GM21786 (cell line): ENCODE measurements at regions not wholly inside any gene's neighbourhood (a gene's known extent, or its start where the extent isn't known, plus 50 kb on each side); places are given as distances from the start of the nearest gene placed in this dataset.
"Not testable (repeated sequence)": the region's sequence is repeated elsewhere in the genome, so short reads cannot be mapped to it uniquely, and the experiment has no call there.

Source experiments
- ATAC-seq: cut with Tn5 transposase; IDR thresholded peaks from one replicate; pipeline ENCODE4 v1.9.1; 2021; ENCODE audit not compliant: unreplicated experiment

DNA sequence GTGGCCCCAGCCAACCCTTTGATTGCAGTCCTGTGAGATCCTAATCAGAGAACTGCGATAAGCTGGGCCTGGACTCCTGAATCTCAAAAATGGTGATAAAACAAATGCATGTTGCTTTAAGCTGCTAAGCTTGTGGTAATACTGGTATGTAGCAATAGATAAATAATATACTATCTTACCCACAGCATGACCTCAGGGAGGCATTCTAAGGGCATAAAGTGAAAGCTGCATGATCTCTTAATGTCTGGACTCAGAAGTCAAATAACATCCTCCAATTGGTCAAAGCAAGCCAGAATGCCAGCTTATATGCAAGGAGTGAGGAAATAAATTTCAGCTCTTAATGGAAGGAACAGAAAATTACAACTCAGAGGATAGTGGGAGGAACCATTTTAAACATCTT, 246.1 kb downstream of the FSIP2 start:
- no peak for ATAC-seq

DNA sequence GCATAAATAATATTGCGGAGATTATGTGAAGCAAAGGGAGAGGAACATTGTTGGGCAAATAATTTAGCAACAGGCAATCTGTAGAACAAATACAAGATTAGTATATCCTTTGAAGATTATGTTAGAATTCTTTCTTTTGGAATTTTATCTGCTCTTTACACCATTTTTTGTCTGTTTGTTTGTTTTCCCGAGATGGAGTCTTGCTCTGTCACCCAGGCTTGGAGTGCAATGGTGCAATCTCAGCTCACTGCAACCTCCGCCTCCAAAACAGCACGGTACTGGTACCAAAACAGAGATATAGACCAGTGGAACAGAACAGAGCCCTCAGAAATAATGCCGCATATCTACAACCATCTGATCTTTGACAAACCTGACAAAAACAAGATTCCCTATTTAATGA, 250.3 kb downstream of the FSIP2 start:
- ATAC-seq = not testable (repeated sequence)

DNA sequence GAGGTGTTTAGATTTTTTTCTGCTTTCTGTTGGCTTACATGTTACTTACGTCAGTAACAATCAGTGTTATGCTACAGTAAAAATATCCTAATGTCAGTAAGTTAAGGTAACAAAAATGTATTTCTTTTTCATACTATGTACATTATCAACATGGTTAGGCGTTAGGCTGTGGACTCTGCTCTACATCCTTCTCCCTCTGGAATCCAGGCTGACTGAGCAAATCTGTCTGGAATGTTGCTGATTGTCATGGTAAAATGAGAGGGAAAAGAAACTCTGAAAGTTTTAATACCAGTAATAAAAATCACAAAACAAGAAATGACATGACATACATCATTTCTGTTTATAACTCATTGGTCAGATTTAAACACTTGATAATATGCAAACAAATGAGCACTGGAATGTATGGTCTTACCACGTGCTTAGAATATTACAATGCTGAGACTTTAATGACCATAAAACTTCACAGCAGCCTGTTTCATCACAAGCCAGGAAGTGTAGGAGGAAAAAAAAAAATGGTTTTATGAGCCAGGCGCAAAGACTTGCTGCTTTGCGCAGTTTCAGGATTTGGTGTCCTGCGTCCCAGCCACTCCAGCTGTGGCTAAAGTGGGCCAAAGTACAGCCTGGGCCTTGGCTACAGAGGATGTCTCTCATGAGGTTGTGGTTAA, 252.4 kb downstream of the FSIP2 start:
- no peak for ATAC-seq

DNA sequence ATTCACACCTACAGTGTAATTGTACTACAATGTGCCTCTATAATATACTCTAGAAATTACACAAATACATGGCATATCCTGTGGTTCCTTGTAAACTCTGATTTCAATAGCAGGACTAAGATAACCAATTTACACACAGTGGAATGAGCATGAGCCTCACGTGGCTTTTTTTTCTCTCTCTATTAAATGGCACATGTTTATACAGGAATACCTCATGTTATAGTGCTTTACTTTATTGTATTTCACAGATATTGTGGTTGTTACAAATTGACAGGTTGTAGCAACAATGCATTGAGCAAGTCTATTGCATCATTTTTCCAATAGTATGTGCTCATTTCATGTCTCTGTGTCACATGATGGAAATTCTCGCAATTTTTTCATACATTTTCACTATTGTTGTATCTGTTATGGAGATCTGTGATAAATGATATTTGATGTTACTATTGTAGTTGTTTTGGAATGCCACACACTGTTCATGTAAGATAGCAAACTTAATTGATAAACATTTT, 260.0 kb downstream of the FSIP2 start:
- no peak for ATAC-seq

DNA sequence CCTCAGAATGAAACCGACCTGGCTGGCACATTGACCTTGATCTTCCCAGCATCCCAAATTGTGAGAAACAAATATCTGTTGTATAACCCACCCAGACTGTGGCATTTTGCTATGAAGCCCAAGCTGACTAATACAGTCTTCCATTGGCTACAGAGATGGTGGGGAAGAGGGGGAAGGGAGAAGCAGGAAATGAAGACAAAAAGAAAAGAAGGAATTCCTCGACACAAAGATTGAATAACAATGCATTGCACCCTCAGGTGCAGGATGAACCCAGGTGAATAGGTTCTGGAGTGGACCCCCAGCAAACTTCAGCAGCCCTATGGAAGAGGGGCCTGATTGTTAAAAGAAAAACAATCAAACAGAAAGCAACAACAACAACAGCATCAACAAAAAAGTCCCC, 270.7 kb downstream of the FSIP2 start:
- ATAC-seq = no peak

DNA sequence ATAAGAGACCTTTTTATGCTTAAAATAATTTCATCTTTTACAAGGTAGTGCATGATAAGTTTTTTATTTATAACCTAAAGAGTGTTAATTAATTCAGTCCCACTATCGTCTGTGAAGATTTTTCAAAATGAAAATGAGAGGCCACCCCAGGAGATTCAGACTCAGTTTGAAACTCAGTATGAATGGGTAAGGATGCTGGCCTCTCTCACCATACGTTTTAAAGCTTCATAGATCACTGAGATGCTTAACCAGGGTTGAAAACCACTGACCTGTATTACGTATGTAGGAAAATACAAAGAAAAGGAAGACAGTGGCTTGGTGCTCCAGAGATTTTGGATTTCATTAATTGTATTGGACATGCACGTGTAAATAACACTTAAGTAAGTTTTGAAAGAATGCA, 278.7 kb downstream of the FSIP2 start:
- ATAC-seq = no peak

DNA sequence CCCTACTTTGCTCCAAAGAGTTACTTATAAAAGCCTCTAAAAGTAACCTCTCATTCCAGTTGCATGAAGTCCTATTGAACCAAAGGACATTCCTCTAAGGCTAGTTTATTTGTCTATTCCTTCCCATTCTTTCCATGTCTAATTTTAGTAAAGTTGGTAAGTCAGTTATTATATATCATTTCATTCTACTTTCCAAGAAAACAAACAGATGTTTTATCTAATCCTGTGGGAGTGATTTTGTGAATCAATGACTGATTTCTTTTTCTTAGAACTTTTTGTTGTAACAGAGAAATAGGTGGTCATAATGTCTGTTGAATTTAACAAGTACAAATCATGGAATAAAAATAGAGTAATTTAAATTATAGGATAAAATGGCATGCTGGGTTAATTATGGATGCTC, 286.3 kb downstream of the FSIP2 start:
- ATAC-seq = no peak

DNA sequence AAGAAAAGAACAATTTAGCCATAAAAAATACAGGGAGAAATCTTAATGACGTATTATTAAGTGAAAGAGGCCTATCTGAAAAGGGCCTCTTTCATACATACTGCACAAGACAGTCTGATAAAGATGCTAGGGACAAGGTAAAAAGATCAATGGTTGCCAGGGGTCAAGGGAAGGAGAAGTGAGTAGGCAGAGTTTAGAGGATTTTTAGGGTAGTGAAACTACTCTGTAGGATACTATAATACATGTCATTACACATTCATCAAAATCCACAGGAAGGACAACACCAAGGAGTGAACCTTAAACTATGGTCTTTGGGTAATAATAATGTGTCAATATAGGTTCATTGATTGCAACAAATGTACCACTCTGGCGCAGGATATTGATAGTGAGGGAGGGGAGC, 289.3 kb downstream of the FSIP2 start:
- peak; percentile 69 for ATAC-seq

DNA sequence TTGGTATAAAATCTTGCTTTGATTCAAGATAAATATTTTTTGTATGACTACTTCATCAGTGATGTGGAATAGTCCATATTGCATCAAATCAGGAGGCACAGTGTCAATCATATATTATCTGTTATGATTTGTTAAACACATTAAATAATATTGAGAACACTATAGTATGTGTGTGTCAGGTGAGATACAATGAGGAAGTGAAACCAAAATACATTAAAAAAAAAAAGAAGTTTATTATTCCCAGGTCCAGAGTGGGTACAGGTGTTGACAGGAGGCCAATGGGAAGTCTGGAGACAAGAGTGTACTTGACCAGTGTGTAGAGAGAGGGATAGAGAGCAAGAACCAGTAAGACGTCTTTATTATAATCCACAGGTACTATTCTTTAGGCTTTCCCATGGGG, 292.6 kb downstream of the FSIP2 start:
- no peak for ATAC-seq

DNA sequence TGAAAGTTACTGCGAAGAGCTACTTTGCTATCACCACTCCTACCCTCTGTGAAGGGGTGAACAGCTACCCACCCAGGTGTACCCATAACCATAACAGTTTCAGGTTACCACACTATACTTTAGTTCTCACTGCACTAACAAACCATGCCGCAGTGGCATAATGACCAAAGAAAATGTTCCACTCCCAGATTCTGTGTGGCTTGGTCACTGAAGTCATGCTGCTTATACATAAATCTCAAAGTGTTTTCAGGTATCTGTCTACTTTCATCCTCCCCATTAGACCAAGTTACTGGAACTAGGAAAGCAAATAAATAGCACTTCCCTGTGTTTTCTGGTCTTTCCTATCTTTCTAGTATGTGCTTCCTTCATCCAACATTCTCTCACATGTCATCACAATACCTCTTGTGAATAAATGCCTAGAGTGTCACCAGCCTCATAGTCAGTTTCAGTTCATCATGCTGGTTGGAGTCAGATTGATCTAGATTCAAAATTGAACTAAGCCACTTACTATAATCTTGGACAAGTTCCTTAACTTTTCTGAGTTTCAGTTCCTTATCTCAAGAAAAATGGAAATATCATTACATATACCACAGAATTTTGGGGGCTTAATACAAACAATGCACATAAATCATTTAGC, 293.6 kb downstream of the FSIP2 start:
- ATAC-seq = no peak

DNA sequence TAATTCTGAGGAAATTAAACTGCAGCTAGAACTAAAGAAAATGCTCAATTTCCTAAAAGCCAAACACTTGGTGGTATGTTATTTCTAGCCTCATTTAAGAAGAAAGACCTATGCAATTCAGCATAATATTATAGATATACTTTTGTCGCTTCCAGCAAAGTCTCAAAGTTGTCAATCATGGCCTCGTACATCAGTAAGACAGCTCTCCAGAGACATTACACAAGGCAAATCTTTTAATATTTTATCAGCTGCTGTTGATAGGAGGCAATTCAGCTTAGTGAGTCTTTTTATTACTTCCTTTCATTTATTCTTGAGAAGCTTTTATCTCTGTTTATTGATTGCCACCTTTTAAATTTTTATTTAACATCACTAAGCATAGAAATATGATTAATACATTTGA, 294.3 kb downstream of the FSIP2 start:
- ATAC-seq = no peak

DNA sequence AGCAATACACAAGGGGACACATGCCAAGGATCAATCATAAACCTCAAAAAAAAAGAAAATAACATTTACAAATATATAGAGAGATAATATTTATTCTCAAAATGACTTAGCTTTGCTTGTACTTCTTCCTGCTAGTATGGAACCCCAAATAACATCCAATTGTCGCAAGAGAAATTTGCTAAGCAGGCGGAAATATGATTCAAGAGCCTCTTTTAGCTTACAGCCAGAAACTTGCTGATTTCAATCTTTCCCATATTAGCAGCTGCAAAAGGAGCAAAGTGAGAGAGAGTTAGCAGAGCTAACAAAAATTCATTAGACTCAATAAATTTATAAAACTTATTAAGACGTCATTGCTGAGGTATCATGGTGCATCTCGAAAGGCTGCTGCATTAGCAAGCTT, 294.9 kb downstream of the FSIP2 start:
- no peak for ATAC-seq

DNA sequence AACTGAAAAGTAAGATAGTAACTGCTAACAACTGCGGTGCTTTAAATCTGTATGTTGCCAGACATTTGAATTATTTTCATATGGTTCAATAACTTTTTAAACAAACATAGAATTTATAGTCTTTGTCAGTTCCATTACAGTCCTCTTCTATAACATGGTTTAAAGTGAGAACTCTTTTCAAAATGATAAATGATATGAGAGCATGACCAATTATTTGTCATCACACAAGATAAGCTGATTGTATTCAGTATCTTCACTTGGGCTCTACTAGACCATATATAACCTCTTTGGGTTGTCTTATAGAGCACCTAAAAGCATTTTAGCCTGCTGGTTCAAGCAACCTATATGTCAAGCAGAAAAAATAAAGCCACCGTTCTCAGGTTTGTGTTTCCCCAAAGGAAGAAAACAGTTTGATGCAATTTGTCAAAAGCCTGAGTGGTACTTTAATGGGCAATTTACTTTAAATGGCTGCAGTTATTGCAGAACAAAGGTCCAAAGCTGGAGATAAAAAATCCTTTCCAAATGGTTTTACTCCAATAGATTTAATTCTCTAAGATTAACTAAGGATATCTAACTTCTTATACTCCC, 298.4 kb downstream of the FSIP2 start:
- ATAC-seq = no peak

DNA sequence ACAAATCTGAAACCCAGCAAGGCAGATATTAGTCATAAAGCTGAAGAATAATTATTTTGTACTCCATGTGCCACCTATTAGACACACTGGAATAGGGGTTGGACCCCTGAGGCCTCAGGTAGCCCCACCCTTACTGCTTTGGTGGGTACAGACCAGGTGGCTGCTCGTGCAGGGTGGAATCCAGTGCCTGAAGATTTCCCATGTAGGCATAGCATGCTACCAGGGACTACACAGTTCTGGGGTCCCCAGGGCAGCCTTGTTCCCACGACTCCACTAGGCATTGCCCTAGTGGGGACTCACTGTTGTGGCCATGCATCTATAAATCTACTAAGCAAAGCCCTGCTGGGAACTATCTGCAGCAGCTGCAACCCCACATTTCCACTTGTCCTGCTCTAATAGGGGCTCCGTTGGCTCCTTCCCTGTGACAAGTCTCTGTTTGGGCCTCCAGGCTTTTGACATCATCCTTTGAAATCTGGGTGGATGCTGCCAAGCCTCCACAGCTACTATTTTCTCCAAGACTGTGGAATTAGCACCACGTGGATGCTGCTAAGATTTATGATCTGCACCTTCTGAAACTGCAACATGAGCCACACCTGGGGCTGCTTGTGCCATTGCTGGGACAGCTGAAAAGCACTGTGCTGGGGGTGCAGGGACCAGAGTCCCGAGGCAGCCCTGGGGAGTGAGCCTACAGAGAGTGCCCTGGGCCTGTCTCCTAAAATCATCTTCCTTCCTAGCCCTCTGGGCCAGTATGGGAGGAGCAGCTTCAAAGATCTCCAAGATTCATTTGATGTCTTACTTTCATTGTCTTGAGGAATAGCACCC, 303.8 kb downstream of the FSIP2 start:
- no peak for ATAC-seq

DNA sequence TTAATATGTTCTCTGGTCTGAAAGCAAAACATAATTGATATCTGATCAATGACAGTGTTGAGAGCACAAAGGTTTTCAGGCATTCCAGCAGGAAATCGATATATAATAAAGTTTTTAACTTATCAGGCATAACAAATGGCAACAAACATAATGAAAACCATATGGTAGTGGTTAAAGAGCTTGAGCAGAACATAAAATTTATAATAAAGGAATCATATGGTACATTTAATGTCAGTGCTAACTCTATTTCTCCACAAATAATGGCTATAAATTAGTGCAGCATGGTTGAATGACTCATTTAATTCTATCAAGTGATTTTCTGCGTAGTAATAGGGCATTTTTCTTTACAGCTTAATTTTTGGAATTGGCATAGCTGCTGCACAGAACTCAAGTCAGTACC, 306.2 kb downstream of the FSIP2 start:
- no peak for ATAC-seq

DNA sequence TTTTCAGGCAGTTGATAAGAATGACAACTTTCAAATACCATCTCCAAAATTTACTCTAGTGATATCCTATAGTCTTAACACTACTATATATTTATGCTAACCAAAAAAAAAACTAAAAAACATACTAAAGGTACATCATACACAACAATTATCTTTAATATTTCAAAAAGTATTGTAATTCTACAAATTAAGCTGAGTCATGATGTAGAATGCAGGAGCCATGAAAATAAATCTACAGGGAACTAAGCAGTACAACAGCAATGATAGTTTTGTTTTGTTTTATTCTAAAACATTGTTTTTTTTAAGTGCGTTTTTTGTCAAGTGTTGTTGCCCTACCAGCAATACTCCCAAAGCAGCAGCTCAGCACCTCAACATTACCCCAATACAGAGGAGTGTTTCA, 314.3 kb downstream of the FSIP2 start:
- ATAC-seq = no peak

DNA sequence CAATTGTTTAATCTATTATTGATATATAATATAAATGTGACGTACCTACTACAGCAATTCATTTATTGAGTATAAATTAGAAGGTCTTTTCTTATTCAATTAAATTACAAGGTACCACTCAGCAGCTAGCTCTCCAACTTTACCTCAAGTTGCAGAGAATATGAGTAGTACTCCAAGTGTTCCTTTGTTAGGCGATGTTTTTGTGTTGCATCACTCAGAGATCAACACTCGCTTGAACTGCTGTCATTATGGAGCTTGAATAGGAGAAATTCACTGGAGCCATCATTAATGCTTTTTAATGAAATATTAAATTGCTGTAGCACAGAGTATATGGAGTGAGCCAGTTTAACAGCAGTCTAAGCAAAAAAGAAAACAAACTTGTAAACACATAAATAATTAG, 320.0 kb downstream of the FSIP2 start:
- ATAC-seq = no peak

DNA sequence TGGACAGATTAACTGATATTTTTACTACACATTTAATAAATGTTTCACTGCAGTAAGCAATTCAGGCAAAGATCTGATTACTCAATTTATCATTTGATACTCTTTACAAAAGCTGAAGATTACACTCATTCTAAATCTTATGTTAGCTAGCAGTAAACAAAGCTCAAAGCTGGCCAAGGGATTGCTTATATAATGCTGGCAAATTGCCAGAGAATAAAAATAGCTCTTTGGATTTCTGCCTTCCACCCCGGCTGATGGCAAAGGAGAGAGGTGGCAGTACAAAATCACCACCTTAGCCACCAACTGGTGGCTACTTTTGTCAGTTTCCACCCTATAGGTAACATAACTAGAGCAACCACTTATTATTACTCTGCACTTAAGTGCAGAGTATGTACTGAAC, 320.5 kb downstream of the FSIP2 start:
- no peak for ATAC-seq

DNA sequence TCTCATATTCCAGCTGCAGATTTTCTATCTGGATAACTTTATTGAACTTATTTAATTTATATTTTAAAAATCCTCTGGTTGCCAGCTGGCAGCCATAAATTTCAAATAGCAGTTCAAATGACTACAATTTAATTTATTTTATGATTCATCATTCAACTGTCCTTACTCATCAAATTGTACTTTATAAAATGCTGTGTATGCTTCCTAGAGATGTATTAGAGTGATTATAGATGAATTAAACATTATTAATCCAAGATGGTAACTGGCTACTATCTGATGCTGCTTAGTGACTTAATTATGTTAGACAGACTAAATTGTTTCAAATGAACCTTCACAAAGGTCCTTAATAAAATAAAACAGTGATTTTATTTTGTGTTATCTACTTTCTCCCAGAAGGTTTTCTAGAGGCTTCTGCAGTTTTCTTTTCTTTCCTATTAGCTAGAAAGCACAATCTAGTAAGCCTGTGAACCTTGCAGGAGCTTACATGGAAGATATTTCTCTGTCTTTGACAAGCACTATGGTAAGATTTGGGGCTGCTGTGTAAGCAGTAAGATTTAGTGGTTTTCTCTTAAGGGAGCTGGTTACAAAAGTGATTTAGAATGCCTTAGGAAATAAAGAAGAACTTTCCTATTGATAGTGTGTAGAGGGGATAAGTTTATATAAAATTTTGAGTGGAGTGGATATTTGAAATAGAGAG, 322.3 kb downstream of the FSIP2 start:
- ATAC-seq = no peak

DNA sequence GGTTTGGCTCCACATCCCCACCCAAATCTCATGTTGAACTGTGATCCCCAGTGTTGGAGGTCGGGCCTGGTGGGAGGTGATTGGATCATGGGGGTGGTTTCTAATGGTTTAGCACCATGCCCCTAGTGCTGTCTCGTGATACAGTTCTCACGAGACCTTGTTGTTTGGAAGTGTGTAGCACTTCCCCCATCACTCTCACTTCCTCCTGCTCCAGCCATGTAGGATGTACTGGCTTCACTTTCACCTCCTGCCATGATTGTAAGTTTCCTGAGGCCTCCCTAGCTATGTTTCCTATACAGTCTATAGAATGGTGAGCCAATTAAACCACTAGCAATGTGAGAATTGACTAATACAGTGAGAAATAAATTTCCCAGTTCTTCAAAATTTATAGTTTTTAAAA, 325.9 kb downstream of the FSIP2 start:
- ATAC-seq = no peak

DNA sequence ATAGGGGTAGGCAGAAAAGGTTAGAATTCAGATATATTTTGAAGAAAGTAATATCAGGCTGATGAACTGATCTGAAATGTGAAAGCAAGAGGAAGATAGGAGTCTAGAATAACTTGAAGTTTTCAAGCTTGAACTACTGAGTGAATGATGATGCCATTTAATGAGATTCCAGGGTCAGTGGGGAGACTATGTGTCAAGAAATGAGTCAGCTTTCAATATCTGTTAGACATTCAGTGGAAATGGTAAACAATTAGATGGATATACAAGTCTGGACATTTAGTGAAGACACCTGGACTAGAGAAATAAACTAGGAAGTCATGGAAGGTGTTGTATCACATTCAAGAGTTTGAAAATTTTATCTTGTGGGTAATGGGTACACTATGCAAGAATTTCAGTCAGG, 326.9 kb downstream of the FSIP2 start:
- ATAC-seq = no peak
